Kidney epithelial cell (primary cell): ENCODE measurements at regions not wholly inside any gene's neighbourhood (a gene's known extent, or its start where the extent isn't known, plus 50 kb on each side); places are given as distances from the start of the nearest gene placed in this dataset.

Experiments used
- DNase-seq: peaks from one replicate; pipeline ENCODE4 v3.0.0-alpha.2; 2010; ENCODE audit warnings: low read depth
- H3K27me3 ChIP-seq: 2 replicates; pipeline ENCODE4 v1.6.0; 2011; ENCODE audit warnings: low read length; ENCODE audit not compliant: control insufficient read depth, insufficient read depth
- H3K36me3 ChIP-seq: 2 replicates; pipeline ENCODE4 v1.5.1; 2011; ENCODE audit warnings: low read length; ENCODE audit not compliant: control insufficient read depth, insufficient read depth
- H3K4me3 ChIP-seq: 2 replicates; pipeline ENCODE4 v1.5.1; 2011; ENCODE audit warnings: low read depth, mild to moderate bottlenecking, control low read depth, low read length
- TF ChIP-seq, protein P1 (sequence below): IDR thresholded peaks from 2 replicates; pipeline ENCODE4 v1.5.1; 2011; ENCODE audit warnings: mild to moderate bottlenecking, moderate library complexity, low read length, control low read depth, inconsistent platforms; ENCODE audit not compliant: insufficient read depth, poor library complexity, severe bottlenecking

DNA sequence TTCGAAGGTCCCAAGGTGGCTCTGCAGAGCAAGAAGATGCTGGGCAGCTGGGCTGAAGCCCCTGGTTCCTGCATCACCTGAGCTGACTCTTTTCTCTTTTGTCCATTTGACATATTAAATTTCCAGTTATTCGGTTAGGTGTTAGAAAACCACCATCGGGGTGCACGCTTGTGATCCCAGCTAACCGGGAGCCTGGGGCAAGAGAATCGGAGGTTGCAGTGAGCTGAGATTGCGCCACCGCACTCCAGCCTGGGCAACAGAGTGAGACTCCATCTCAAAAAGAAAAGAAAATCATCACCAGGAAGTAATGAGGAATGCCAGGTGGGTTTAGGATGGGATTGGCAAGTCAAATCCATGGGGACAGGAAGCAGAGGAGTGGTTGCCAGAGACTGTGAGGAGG is 76.3 kb upstream of the ZC3H12A start:
- TF ChIP-seq, protein P1, sequence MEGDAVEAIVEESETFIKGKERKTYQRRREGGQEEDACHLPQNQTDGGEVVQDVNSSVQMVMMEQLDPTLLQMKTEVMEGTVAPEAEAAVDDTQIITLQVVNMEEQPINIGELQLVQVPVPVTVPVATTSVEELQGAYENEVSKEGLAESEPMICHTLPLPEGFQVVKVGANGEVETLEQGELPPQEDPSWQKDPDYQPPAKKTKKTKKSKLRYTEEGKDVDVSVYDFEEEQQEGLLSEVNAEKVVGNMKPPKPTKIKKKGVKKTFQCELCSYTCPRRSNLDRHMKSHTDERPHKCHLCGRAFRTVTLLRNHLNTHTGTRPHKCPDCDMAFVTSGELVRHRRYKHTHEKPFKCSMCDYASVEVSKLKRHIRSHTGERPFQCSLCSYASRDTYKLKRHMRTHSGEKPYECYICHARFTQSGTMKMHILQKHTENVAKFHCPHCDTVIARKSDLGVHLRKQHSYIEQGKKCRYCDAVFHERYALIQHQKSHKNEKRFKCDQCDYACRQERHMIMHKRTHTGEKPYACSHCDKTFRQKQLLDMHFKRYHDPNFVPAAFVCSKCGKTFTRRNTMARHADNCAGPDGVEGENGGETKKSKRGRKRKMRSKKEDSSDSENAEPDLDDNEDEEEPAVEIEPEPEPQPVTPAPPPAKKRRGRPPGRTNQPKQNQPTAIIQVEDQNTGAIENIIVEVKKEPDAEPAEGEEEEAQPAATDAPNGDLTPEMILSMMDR, result no peak
- Histone ChIP-seq H3K27me3 (peaks cover 7% of the 10 kb centered on the region), H3K4me3 (no peak overlapping the region)

DNA sequence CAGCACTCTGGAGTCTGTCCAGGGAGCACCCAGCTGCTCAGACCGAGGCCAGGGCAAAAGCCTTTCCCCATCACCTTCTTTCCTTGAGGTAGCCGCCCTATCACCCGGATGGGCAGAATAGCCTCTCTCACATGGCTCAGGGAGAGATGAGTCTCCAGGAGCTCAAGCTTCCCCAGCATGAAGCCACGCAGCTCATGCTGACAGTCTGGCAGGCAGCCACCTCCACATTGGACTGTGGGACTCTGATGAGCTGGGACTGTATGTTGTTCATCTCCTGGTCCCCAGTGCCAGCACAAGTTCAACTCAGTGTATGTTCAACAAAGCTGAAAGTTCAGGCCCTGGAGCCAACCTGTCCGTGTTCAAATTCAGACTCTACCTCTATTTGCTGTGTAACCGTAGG is 75.2 kb upstream of the ZC3H12A start:
- Histone ChIP-seq H3K36me3 (no peaks in the 10 kb centered on the region), H3K27me3 (peaks cover 5% of the 10 kb centered on the region), H3K4me3 (no peak overlapping the region)
- no peak for DNase-seq
- TF ChIP-seq, protein P1, result no peak

More for the DNA sequence above, 76.3 kb upstream of the ZC3H12A start:
- no peak for DNase-seq
- H3K36me3 ChIP-seq, result no peaks in the 10 kb centered on the region

DNA sequence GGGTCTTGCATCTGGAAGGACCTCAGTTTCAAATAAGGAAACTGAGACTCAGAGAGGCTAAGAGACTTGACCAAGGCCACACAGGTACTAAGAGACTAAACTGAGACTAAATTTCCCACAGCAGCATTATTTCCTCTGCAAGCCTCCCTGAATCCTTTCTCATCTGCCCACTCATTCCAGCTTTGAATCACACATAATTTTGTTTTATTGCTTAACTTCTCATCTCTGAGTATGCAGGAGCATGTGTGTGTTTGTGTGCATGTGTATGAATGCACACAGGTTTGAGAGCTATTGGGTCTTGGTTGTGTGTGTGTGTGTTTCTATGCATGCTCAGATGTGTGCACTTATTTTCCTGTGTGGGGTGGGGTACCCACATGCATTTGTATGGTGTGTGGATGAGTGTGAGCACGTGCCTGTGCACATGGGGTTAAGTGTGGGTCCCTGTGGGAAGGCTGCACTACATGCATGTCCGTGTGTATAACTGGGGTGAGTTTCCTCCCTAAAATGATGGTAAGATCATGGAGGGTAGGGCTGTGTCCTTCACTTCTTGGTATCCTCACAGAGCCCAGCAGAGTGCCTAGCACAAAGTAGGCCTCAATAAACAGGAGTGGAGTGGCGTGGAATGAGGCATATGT is 74.4 kb upstream of the ZC3H12A start:
- DNase-seq, result no peak
- Histone ChIP-seq H3K27me3 (peaks cover 5% of the 10 kb centered on the region), H3K4me3 (no peak overlapping the region), H3K36me3 (no peaks in the 10 kb centered on the region)
- TF ChIP-seq, protein P1, result no peak

DNA sequence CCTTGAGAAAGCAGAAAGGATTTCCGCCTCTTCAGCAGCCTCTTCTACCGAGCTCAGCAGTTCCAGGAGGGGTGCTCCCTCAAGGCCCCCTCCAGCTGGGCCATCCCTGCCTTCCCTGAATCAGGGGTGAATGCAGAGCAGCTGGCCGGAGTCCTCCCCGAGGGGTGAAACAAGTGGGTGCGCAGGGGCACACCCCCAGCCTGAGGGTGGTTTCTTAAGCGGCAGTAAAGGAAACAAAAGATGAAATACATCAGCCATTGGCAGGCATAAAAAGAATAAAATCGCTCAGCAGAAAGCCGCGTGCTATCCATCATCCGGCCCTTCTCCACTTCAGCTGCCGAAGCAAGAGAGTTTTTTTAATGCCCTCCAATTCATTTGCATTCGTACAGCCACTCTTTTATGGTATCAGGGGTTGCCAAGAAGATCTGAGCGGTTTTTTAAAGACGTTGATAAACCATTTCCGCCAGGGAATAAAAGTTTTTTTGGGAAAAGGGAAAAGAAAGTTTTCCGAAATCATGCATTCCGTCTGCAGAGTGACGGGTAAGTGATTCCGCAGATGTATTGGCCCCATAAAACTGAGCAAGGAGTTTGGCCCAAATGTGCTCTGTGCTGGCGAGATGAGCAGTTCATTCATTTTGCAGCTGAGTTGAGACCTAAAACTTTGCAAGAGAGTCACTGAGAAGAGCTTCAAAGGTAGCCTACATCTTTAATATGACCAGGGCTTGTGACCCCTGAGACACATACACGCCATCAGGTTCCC is 73.7 kb upstream of the ZC3H12A start:
- TF ChIP-seq, protein P1, result no peak
- H3K27me3 ChIP-seq, result peaks cover 2% of the 10 kb centered on the region
- no peak for DNase-seq

DNA sequence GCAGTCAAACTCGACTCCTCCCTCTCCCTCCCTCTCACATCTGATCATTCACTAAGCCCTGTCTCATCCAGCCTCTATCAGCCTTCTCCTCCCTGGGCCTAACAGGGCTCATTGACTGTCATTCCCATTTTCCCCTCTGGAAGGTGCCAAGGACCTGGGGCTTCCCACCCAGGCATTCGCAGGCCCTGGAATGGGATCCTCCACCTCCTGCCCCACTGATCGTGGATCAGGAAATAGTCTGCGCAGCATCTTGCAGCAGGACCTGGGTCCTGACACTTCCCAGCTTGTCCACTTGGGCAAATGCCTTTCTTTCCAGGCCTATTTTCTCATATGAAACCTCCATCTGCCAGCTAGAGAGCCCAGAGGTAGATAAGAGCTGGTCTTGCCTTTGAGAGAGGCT is 71.2 kb upstream of the ZC3H12A start:
- no peak for DNase-seq
- H3K36me3 ChIP-seq, result no peaks in the 10 kb centered on the region
- no peak overlapping the region for H3K4me3 ChIP-seq
- TF ChIP-seq, protein P1, result no peak
- H3K27me3 ChIP-seq, result peaks cover 2% of the 10 kb centered on the region

More for the DNA sequence above, 73.7 kb upstream of the ZC3H12A start:
- H3K36me3 ChIP-seq, result no peaks in the 10 kb centered on the region
- H3K4me3 ChIP-seq, result no peak overlapping the region
